ENCODE measurements at regions not wholly inside any gene's neighbourhood (a gene's known extent, or its start where the extent isn't known, plus 50 kb on each side); places are given as distances from the start of the nearest gene placed in this dataset.
"Not testable (repeated sequence)": the region's sequence is repeated elsewhere in the genome, so short reads cannot be mapped to it uniquely, and the experiment has no call there.

DNA sequence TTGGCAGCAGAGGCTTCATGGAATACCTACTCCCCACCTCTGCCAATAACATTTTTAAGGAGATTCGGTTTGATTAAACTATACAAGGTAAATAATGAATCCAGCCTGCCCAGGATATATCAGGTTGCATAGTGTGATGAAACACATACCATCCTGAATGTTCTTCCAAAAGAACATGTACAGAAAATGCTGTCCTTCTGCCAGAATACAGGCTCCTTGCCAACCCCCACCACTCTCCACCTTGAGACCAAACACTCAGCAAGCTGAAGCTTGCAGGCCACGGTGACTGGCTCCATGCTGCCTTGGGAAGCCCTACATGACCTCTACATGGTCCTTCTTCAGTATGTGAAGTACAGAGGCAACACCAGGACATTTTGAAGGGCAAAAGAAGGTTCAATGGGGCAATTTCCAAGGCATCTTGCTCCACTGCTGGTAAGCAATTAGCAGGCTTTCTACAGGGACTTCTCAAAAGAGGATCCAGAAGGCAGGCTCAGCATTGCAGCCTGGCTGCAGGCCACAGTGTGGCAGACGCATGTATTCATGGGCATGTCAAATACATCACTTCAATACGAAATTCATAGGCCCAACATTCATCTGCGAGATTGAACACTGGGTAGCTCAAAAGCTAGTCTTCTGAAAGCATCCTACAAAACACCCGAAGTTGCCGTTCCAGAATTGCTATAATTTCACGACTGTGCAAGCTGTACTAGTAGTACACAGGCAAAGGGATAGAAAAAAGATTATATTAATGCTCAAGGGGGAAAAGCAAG, 62.4 kb upstream of the SERP2 start:
- DNase-seq, result no peak

- DNase-seq, result no peak
These were observed 61.5 kb upstream of the SERP2 start for GRCh38 chr13:44312131-44312530.

DNA sequence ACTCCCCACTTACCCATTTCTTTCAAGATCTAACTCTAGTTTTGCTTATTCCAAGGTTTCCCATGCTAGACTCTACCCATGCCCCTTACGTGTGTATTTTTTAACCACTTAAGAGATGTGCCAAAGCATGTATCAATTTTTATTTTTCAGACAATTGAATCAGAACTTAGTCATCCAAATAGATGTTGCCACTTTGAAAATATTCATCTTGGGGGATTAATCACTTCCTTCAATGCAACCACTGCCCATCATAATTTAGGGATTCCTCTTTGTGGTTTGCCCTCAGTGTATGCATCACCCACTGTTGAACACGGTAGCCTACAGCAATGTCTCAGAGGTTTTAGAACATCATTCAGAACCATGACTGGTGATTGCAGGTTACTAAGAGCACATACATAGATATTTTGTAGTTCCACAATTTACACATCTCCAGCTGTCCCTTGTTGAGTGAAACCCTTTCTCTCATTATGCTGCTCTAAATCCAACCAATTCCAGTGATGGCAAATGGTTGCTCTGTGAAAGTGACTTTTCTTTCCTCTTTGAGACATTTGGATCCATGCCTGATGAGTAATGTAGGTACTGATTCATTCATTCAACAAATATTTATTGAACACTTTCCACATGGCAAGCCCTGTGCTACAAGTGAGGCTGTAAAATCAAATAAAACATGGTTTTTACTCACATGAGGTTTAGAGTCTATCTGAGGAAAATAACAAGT, 60.6 kb upstream of the SERP2 start:
- DNase-seq, result no peak

DNA sequence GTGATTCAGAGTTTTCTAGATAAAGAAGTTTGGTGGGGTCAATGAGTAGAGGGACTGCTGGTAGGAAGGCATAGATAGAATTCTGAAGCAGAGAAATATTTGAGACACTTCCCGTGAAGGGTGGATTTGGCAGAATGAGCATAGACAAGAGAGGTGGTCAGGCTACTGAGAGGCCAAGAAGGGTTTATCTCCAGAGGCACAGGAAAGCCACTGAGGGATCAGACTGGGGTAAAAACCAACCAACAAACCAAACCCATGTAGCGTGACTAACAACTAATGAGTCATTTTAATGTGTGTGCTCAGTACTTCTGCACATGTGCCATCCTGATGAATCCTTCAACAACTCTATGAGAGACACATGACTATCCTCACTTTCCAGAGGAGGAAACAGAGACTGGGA, 60.0 kb upstream of the SERP2 start:
- DNase-seq, result no peak

- not testable (repeated sequence) for DNase-seq
These were observed 59.5 kb upstream of the SERP2 start for GRCh38 chr13:44314160-44314559.

DNA sequence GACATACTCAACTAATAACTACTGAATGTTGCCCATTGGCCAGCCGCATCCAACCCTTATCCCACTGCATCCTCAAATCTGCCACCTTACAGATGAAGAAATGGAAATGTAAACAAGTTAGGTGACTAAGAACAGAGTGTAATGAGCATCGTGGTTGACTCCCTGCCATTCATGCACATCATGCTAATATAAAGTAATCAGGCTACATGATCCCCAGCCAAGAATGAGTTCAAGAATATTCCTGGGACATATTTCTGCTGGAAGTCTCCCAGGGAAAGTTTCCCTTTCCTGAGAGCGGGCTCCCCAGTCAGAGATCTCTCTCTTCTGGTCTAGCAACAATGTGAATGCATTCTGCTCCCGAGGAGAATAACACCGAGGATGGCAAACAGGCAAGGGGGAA, 55.9 kb upstream of the SERP2 start:
- DNase-seq, result no peak

DNA sequence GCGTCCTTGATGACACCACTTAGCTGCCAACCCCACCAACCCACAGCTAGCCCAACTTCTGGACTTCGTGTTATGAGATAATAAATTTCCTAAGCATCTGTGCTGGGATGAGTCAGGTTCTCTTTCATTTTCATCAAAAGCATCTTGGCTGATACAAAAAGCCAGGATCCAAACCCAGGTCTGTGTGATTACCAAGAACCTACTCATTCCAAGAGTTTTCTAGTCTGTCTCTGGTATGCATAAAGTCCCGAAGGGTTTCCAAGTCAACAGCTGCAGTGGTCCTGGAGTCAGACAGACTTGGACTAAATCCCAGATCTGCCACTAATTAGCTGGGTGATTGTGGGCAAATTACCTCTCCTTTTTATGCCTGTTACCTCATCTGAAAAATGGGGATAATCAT, 55.5 kb upstream of the SERP2 start:
- DNase-seq, result peak; percentile 29

DNA sequence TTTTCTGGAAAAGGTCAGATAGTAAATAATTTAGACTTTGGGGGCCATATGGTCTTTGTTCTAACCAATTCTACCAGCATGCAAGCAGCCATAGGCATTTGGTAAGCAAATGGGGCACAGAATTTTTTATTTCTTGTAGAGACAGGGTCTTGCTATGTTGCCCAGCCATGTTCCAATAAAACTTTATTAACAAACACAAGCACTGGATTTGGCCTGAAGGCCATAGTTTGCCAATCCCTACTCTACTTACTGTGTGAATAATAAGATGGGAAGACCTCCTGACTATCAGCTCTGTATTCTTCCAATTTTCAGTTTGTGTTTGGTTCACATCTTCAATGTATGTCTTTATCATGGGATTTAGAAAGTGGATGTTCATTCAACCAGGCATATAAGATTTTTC, 53.0 kb upstream of the SERP2 start:
- DNase-seq, result no peak

DNA sequence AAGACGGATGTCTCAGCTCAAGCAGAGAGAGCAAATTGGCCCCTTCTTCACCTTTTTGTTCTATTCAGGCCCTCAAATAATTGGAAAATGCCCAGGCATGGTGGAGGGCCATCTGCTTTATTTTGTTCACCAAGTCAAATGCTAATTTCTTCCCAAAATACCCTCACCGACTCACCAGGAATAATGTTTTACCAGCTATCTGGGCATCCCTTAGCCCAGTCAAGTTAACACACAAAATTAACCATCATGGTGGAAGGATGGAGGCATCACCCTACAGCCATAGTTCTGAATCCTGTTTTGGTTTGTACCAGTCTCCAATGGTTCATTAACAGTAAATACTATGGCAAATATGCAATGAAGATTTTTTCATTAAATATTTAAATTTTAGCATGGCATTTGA, 51.7 kb upstream of the SERP2 start:
- DNase-seq, result no peak

DNA sequence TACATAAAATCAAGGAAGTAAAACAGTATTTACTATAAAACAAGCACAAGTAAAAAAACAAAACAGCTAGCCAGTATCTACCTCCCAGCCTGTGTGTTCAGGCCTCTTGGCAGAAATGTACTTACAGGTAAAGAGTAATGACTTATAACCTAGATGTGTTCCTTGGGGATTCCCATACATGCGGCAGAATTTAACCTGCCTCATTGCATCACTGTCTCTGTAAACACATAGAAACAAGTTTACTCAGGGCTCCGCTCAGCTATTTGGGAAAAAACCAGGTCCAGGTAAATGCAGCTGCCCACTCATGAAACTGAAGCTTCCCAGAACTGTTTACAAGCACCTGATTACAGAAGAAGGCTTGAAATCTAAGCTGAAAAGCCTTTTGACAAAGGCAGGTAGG, 50.7 kb upstream of the SERP2 start:
- no peak for DNase-seq

GRCh38 chr13:44323754-44324153, 49.9 kb upstream of the SERP2 start:
- DNase-seq, result no peak
